ENCODE measurements at regions not wholly inside any gene's neighbourhood (a gene's known extent, or its start where the extent isn't known, plus 50 kb on each side); places are given as distances from the start of the nearest gene placed in this dataset.

DNA sequence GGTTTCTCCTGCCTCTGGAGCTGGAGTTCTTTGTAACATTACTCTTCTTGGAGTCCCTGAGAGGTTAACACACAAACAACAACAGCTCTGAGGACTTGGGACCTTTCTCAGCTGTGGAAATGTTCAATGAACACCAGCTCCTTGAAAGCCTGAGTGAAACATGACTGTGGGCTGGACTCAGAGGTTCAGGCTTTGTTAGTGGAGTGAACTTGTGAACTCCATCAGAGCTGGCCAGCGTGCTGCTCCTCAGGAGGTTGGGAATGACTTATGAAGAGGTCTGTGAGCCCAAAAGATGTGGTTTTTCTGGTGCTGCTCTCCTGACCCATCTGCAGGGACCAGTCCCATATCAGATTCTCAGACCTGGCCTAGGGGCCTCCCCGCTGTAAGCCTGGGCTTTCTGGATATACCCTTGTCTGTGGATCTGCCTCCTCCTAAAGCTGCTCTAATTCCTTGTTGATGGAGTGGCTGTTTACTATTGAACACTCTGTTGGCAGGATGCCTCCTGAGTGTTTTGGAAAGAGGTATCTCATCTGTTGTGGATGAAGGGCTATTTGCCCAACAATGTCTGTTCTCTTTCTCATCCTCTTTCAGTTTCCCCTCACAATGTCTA is 170.0 kb upstream of the GDNF start:
- Histone ChIP-seq H3K9me3 (ENCODE audit: control insufficient read depth in 1 of 2, insufficient read depth in 1 of 2, low read length in 2 of 2) (no peaks in the 10 kb centered on the region), H3K27me3 (ENCODE audit: control insufficient read depth in 1 of 2, insufficient read depth in 2 of 2, low read length in 2 of 2) (no peaks in the 10 kb centered on the region), H3K4me3 (ENCODE audit: low read length) (no peak overlapping the region), H3K36me3 (ENCODE audit: insufficient read depth, low read length) (no peaks in the 10 kb centered on the region), H3K4me1 (ENCODE audit: insufficient read depth, low read length) (no peaks in the 10 kb centered on the region), H3K27ac (ENCODE audit: low read depth in 1 of 2, low read length in 2 of 2) (no peak overlapping the region)
- ATAC-seq (ENCODE audit: poor library complexity): no peak
- H3K27ac Mint-ChIP-seq: no peak overlapping the region
- H3K4me1 Mint-ChIP-seq (ENCODE audit: low read depth): no peaks in the 10 kb centered on the region
- no peak overlapping the region for H3K4me3 Mint-ChIP-seq
- no peak for DNase-seq
- POLR2A ChIA-PET: no interaction called here
- TF ChIP-seq, protein P1, sequence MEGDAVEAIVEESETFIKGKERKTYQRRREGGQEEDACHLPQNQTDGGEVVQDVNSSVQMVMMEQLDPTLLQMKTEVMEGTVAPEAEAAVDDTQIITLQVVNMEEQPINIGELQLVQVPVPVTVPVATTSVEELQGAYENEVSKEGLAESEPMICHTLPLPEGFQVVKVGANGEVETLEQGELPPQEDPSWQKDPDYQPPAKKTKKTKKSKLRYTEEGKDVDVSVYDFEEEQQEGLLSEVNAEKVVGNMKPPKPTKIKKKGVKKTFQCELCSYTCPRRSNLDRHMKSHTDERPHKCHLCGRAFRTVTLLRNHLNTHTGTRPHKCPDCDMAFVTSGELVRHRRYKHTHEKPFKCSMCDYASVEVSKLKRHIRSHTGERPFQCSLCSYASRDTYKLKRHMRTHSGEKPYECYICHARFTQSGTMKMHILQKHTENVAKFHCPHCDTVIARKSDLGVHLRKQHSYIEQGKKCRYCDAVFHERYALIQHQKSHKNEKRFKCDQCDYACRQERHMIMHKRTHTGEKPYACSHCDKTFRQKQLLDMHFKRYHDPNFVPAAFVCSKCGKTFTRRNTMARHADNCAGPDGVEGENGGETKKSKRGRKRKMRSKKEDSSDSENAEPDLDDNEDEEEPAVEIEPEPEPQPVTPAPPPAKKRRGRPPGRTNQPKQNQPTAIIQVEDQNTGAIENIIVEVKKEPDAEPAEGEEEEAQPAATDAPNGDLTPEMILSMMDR (IDR thresholded peaks at IDR 0.05): no peak
- CTCF ChIA-PET: no interaction called here
- peaks cover 4% of the 10 kb centered on the region for H3K27me3 Mint-ChIP-seq
- intact Hi-C loops (cut with DNase I, micrococcal nuclease): no loop called here
- H3K9me3 Mint-ChIP-seq: no peaks in the 10 kb centered on the region
- no peaks in the 10 kb centered on the region for H3K36me3 Mint-ChIP-seq (ENCODE audit: low read depth)

DNA sequence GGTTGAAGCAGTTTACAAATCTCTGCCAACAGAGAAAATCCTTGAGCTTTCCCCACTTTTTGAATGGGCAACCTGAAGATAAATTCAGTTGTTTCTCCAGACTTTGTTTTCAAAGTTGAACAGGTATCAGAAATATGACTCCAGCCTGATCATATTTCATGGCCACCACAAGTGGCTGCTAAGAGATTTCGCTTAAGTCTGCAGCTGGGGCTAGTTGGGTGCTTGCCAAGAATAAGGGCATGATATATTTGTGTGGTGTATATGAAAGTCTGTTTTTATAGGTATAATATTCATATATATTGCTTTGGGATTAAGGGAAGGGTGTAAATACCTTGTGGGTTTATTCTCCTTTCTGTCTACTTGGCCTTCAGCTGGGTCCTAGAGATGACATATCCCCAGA is 168.4 kb upstream of the GDNF start:
- intact Hi-C loops (cut with DNase I, micrococcal nuclease): no loop called here
- peaks cover 4% of the 10 kb centered on the region for H3K27me3 Mint-ChIP-seq
- Histone ChIP-seq H3K27me3 (ENCODE audit: control insufficient read depth in 1 of 2, insufficient read depth in 2 of 2, low read length in 2 of 2) (no peaks in the 10 kb centered on the region), H3K36me3 (ENCODE audit: insufficient read depth, low read length) (no peaks in the 10 kb centered on the region), H3K4me1 (ENCODE audit: insufficient read depth, low read length) (no peaks in the 10 kb centered on the region), H3K27ac (ENCODE audit: low read depth in 1 of 2, low read length in 2 of 2) (no peak overlapping the region), H3K4me3 (ENCODE audit: low read length) (no peak overlapping the region), H3K9me3 (ENCODE audit: control insufficient read depth in 1 of 2, insufficient read depth in 1 of 2, low read length in 2 of 2) (no peaks in the 10 kb centered on the region)
- ATAC-seq (ENCODE audit: poor library complexity) (no peak), DNase-seq (no peak)
- ChIA-PET CTCF (no interaction called here), POLR2A (no interaction called here)
- H3K27ac Mint-ChIP-seq: no peak overlapping the region
- no peaks in the 10 kb centered on the region for H3K9me3 Mint-ChIP-seq
- no peaks in the 10 kb centered on the region for H3K4me1 Mint-ChIP-seq (ENCODE audit: low read depth)
- H3K36me3 Mint-ChIP-seq (ENCODE audit: low read depth): no peaks in the 10 kb centered on the region
- H3K4me3 Mint-ChIP-seq: no peak overlapping the region
- TF ChIP-seq, protein P1 (IDR thresholded peaks at IDR 0.05): no peak

DNA sequence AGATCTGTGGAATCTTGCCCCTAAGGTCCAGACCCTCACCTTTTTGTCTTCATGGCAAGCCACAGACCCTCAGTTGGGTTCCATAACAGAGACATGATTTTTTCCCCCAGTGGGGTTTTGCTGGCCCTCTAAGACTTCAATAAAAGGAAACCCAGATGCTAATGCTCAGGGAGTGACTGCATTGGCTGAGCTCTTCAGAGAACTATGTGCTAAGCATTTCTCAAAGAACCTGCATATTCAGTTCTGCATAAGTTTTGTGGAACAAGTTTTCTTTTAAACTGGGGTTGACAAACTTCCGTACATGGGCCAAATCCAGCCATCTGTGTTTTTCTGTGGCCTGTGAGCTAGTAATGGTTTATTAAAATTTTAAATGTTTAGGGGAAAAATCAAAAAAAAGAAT is 159.8 kb upstream of the GDNF start:
- no peak overlapping the region for H3K27ac ChIP-seq (ENCODE audit: low read depth in 1 of 2, low read length in 2 of 2)
- H3K4me1 ChIP-seq (ENCODE audit: insufficient read depth, low read length): no peaks in the 10 kb centered on the region
- H3K9me3 Mint-ChIP-seq: no peaks in the 10 kb centered on the region
- H3K9me3 ChIP-seq (ENCODE audit: control insufficient read depth in 1 of 2, insufficient read depth in 1 of 2, low read length in 2 of 2): no peaks in the 10 kb centered on the region
- ATAC-seq (ENCODE audit: poor library complexity) (no peak), DNase-seq (no peak)
- H3K27me3 ChIP-seq (ENCODE audit: control insufficient read depth in 1 of 2, insufficient read depth in 2 of 2, low read length in 2 of 2): no peaks in the 10 kb centered on the region
- H3K27me3 Mint-ChIP-seq: peaks cover 4% of the 10 kb centered on the region
- TF ChIP-seq, protein P1 (IDR thresholded peaks at IDR 0.05): no peak
- no peaks in the 10 kb centered on the region for H3K36me3 Mint-ChIP-seq (ENCODE audit: low read depth)
- H3K4me3 ChIP-seq (ENCODE audit: low read length): no peak overlapping the region
- intact Hi-C loops (cut with DNase I, micrococcal nuclease): no loop called here
- ChIA-PET POLR2A (no interaction called here), CTCF (no interaction called here)
- H3K36me3 ChIP-seq (ENCODE audit: insufficient read depth, low read length): no peaks in the 10 kb centered on the region
- H3K27ac Mint-ChIP-seq: no peak overlapping the region
- H3K4me3 Mint-ChIP-seq: no peak overlapping the region
- H3K4me1 Mint-ChIP-seq (ENCODE audit: low read depth): no peaks in the 10 kb centered on the region

All from CD4-positive, alpha-beta T cell (primary cell).